Right renal cortex interstitium (tissue), 3 donors: ENCODE measurements at regions not wholly inside any gene's neighbourhood (a gene's known extent, or its start where the extent isn't known, plus 50 kb on each side); places are given as distances from the start of the nearest gene placed in this dataset.
"Not testable (repeated sequence)": the region's sequence is repeated elsewhere in the genome, so short reads cannot be mapped to it uniquely, and the experiment has no call there.

Experiments used
- DNase-seq, 3 donors: peaks; one replicate each; pipeline ENCODE4 v3.0.0-alpha.2; 2013; ENCODE audit warnings: low read depth in 3 of 3, low spot score in 2 of 3

GRCh38 chr10:130964771-130965170 is 346.8 kb downstream of the TCERG1L start:
- DNase-seq: no peak

GRCh38 chr10:130967161-130967560 is 344.4 kb downstream of the TCERG1L start:
- DNase-seq: no peak

- no peak for DNase-seq
Observed at GRCh38 chr10:130967784-130968183, 343.7 kb downstream of the TCERG1L start.

- no peak for DNase-seq
Observed at GRCh38 chr10:130968511-130968910, 343.0 kb downstream of the TCERG1L start.

- DNase-seq: no peak
Observed at GRCh38 chr10:130968964-130969363, 342.6 kb downstream of the TCERG1L start.

- DNase-seq: no peak
Observed at GRCh38 chr10:130969700-130970099, 341.8 kb downstream of the TCERG1L start.

- no peak for DNase-seq
Observed at GRCh38 chr10:130970341-130971122, 341.0 kb downstream of the TCERG1L start.

GRCh38 chr10:130971123-130971435 is 340.4 kb downstream of the TCERG1L start:
- no peak for DNase-seq

- DNase-seq: no peak
Observed at GRCh38 chr10:130973127-130973839, 338.2 kb downstream of the TCERG1L start.

GRCh38 chr10:130974166-130974565 is 337.4 kb downstream of the TCERG1L start:
- DNase-seq: no peak

- not testable (repeated sequence) for DNase-seq
Observed at GRCh38 chr10:130975351-130975750, 336.2 kb downstream of the TCERG1L start.

- no peak for DNase-seq
Observed at GRCh38 chr10:130982802-130983201, 328.7 kb downstream of the TCERG1L start.

GRCh38 chr10:130983749-130984148 is 327.8 kb downstream of the TCERG1L start:
- DNase-seq: no peak

- no peak for DNase-seq
Observed at GRCh38 chr10:130984686-130985085, 326.8 kb downstream of the TCERG1L start.

- no peak for DNase-seq
Observed at GRCh38 chr10:130985158-130985753, 326.3 kb downstream of the TCERG1L start.

- no peak for DNase-seq
Observed at GRCh38 chr10:130986846-130987245, 324.7 kb downstream of the TCERG1L start.

- no peak for DNase-seq
Observed at GRCh38 chr10:130987401-130987800, 324.1 kb downstream of the TCERG1L start.

- no peak for DNase-seq
Observed at GRCh38 chr10:130989670-130990232, 321.8 kb downstream of the TCERG1L start.

- DNase-seq: no peak
Observed at GRCh38 chr10:130990486-130990885, 321.0 kb downstream of the TCERG1L start.

GRCh38 chr10:130992802-130993523 is 318.6 kb downstream of the TCERG1L start:
- no peak for DNase-seq

- no peak for DNase-seq
Observed at GRCh38 chr10:130993612-130994011, 317.9 kb downstream of the TCERG1L start.
